ENCODE measurements at regions not wholly inside any gene's neighbourhood (a gene's known extent, or its start where the extent isn't known, plus 50 kb on each side); places are given as distances from the start of the nearest gene placed in this dataset.

GRCh38 chr5:5005353-5005752 lies 134.8 kb upstream of the ADAMTS16 start:
- TF ChIP-seq FOXK2 (IDR thresholded peaks at IDR 0.05), result no peak
- TF ChIP-seq FOXM1 (IDR thresholded peaks at IDR 0.05; ENCODE audit: borderline replicate concordance), result no peak
- no peak for TF ChIP-seq TARDBP (IDR thresholded peaks at IDR 0.05)
- no peak for TF ChIP-seq PKNOX1 (IDR thresholded peaks at IDR 0.05)
- TF ChIP-seq SP1 (IDR thresholded peaks at IDR 0.05), result no peak
- TF ChIP-seq CTBP1 (IDR thresholded peaks at IDR 0.05; ENCODE audit: borderline replicate concordance), result no peak
- TF ChIP-seq HDGF (IDR thresholded peaks at IDR 0.05; ENCODE audit: borderline replicate concordance), result no peak
- no peak for TF ChIP-seq BHLHE40 (IDR thresholded peaks at IDR 0.05; ENCODE audit: borderline replicate concordance)
- no peak for TF ChIP-seq FOXA1 (IDR thresholded peaks at IDR 0.05)
- TF ChIP-seq ARNT (IDR thresholded peaks at IDR 0.05), result no peak

Data from HEK293T (cell line).